Lower lobe of right lung (tissue), 2 donors: ENCODE measurements at regions not wholly inside any gene's neighbourhood (a gene's known extent, or its start where the extent isn't known, plus 50 kb on each side); places are given as distances from the start of the nearest gene placed in this dataset.
A peak's percentile ranks its signal among the peaks of the same experiment; 100 is the strongest.

Source experiments
- ATAC-seq, 2 donors: fragments of 200-7000 bp; cut with Tn5 transposase; one replicate each; pipeline ENCODE4 v1.9.1; 2020 to 2022; ENCODE audit warnings: mild to moderate bottlenecking in 2 of 2, moderate library complexity in 2 of 2
- DNase-seq: peaks from one replicate; pipeline ENCODE4 v3.0.0-alpha.2; 2020
- H3K27ac ChIP-seq: fragments of 200-600 bp; one replicate; pipeline ENCODE4 v1.8.0; 2022
- H3K27me3 ChIP-seq: fragments of 200-600 bp; one replicate; pipeline ENCODE4 v1.8.0; 2022; ENCODE audit warnings: low read depth
- H3K36me3 ChIP-seq: fragments of 200-600 bp; one replicate; pipeline ENCODE4 v1.8.0; 2022; ENCODE audit warnings: mild to moderate bottlenecking
- H3K4me1 ChIP-seq: fragments of 200-600 bp; one replicate; pipeline ENCODE4 v1.8.0; 2022
- H3K4me3 ChIP-seq: fragments of 200-600 bp; one replicate; pipeline ENCODE4 v1.8.0; 2022; ENCODE audit warnings: mild to moderate bottlenecking
- H3K9me3 ChIP-seq: fragments of 200-600 bp; one replicate; pipeline ENCODE4 v1.8.0; 2022
- CTCF ChIP-seq: fragments of 200-600 bp; IDR thresholded peaks from one replicate; pipeline ENCODE4 v1.8.0; 2022; ENCODE audit warnings: antibody characterized with exemption, mild to moderate bottlenecking
- intact Hi-C: fragments of 100-400 bp; cut with DNase I; formaldehyde crosslinking; loops from one replicate; pipeline ENCODE4 v1.11.0; 2022
- donor health status: DM: no; HTN: yes; CAD: no; lungs with severe emphysema.

GRCh38 chr20:50308513-50309279 lies 118.1 kb downstream of the CEBPB start:
- no peaks in the 10 kb centered on the region for H3K9me3 ChIP-seq
- peaks cover 83% of the 10 kb centered on the region for H3K4me1 ChIP-seq
- peak overlapping the region; percentile 80 for H3K27ac ChIP-seq
- no peak overlapping the region for H3K4me3 ChIP-seq
- intact Hi-C loops: no loop called here
- no peaks in the 10 kb centered on the region for H3K36me3 ChIP-seq
- peak; percentile 26 for TF ChIP-seq CTCF
- H3K27me3 ChIP-seq: no peaks in the 10 kb centered on the region
- ATAC-seq: peak; percentile 76 to 78
- DNase-seq: peak; percentile 91

GRCh38 chr20:50309280-50309763 lies 118.7 kb downstream of the CEBPB start:
- H3K4me1 ChIP-seq: peaks cover 80% of the 10 kb centered on the region
- no peaks in the 10 kb centered on the region for H3K27me3 ChIP-seq
- H3K4me3 ChIP-seq: no peak overlapping the region
- H3K36me3 ChIP-seq: no peaks in the 10 kb centered on the region
- intact Hi-C loops: no loop called here
- DNase-seq (no peak), ATAC-seq (no peak)
- H3K9me3 ChIP-seq: no peaks in the 10 kb centered on the region
- no peak for TF ChIP-seq CTCF
- H3K27ac ChIP-seq: peak overlapping the region; percentile 80

GRCh38 chr20:50309764-50310672 lies 119.4 kb downstream of the CEBPB start:
- TF ChIP-seq CTCF: no peak
- intact Hi-C loops: no loop called here
- H3K4me1 ChIP-seq: peaks cover 74% of the 10 kb centered on the region
- H3K9me3 ChIP-seq: no peaks in the 10 kb centered on the region
- no peaks in the 10 kb centered on the region for H3K27me3 ChIP-seq
- no peaks in the 10 kb centered on the region for H3K36me3 ChIP-seq
- no peak overlapping the region for H3K4me3 ChIP-seq
- ATAC-seq (no peak), DNase-seq (no peak)
- peak overlapping the region; percentile 51 for H3K27ac ChIP-seq

GRCh38 chr20:50310673-50311051 lies 120.0 kb downstream of the CEBPB start:
- DNase-seq: no peak
- Histone ChIP-seq H3K9me3 (no peaks in the 10 kb centered on the region), H3K4me3 (no peak overlapping the region), H3K36me3 (no peaks in the 10 kb centered on the region), H3K4me1 (peaks cover 67% of the 10 kb centered on the region), H3K27me3 (no peaks in the 10 kb centered on the region), H3K27ac (peak overlapping the region; percentile 1)
- intact Hi-C loops: no loop called here
- ATAC-seq: no peak
- no peak for TF ChIP-seq CTCF

- intact Hi-C loops: no loop called here
- H3K9me3 ChIP-seq: no peaks in the 10 kb centered on the region
- ATAC-seq (no peak), DNase-seq (no peak)
- H3K4me1 ChIP-seq: peaks cover 59% of the 10 kb centered on the region
- H3K27me3 ChIP-seq: no peaks in the 10 kb centered on the region
- no peaks in the 10 kb centered on the region for H3K36me3 ChIP-seq
- TF ChIP-seq CTCF: no peak
- peak overlapping the region; percentile 70 for H3K27ac ChIP-seq
- no peak overlapping the region for H3K4me3 ChIP-seq
Measured at GRCh38 chr20:50311308-50312001, 120.8 kb downstream of the CEBPB start.
